Choroid plexus epithelial cell (primary cell): ENCODE measurements at regions not wholly inside any gene's neighbourhood (a gene's known extent, or its start where the extent isn't known, plus 50 kb on each side); places are given as distances from the start of the nearest gene placed in this dataset.

Experiments
- DNase-seq: peaks from one replicate; pipeline ENCODE4 v3.0.0-alpha.2; 2010; ENCODE audit warnings: low read depth
- H3K4me3 ChIP-seq: 2 replicates; pipeline ENCODE4 v1.5.1; 2011; ENCODE audit warnings: low read depth, mild to moderate bottlenecking, control low read depth, low read length, moderate library complexity
- CTCF ChIP-seq: conservative IDR thresholded peaks from 2 replicates; pipeline ENCODE4 v1.5.1; 2011; ENCODE audit warnings: low read depth, mild to moderate bottlenecking, control low read depth, inconsistent platforms, low read length, moderate library complexity

GRCh38 chr1:149846593-149847466, 52.5 kb upstream of the BOLA1 start:
- no peak for TF ChIP-seq CTCF
- DNase-seq, result no peak
- no peak overlapping the region for H3K4me3 ChIP-seq

- peak overlapping the region; percentile 62 for H3K4me3 ChIP-seq
- TF ChIP-seq CTCF, result no peak
- no peak for DNase-seq
Measured at GRCh38 chr1:149848340-149849110, 50.8 kb upstream of the BOLA1 start.

GRCh38 chr1:149849111-149849946, 50.0 kb upstream of the BOLA1 start:
- no peak for TF ChIP-seq CTCF
- no peak for DNase-seq
- H3K4me3 ChIP-seq, result peak overlapping the region; percentile 62
